Cardiac muscle cell (in vitro differentiated cells and primary cell): ENCODE measurements at regions not wholly inside any gene's neighbourhood (a gene's known extent, or its start where the extent isn't known, plus 50 kb on each side); places are given as distances from the start of the nearest gene placed in this dataset.

Experiments
- DNase-seq, 2 donors: peaks; one replicate each; pipeline versions ENCODE4 v3.0.0 to v3.0.0-alpha.2; 2010 to 2017; ENCODE audit warnings: low read depth in 1 of 2, low spot score in 1 of 2
- H3K27ac ChIP-seq: fragments of 200-600 bp; sonication (generic); 2 replicates; pipeline ENCODE4 v1.5.1; 2016
- H3K27me3 ChIP-seq: fragments of 200-600 bp; sonication (generic); 2 replicates; pipeline ENCODE4 v1.6.0; 2016; ENCODE audit warnings: control low read depth
- H3K36me3 ChIP-seq: fragments of 200-600 bp; sonication (generic); 2 replicates; pipeline ENCODE4 v1.5.1; 2016; ENCODE audit warnings: control low read depth
- H3K4me1 ChIP-seq: fragments of 200-600 bp; sonication (generic); 2 replicates; pipeline ENCODE4 v1.8.1; 2017; ENCODE audit warnings: low read depth, mild to moderate bottlenecking, mixed run types
- H3K4me3 ChIP-seq: fragments of 200-600 bp; sonication (generic); 2 replicates; pipeline ENCODE4 v1.5.1; 2016; ENCODE audit warnings: mild to moderate bottlenecking
- H3K9me3 ChIP-seq: fragments of 200-600 bp; sonication (generic); 2 replicates; pipeline ENCODE4 v1.5.1; 2017; ENCODE audit warnings: low read depth, mild to moderate bottlenecking, control low read depth
- TF ChIP-seq, protein P1 (sequence below): IDR thresholded peaks from 2 replicates; pipeline ENCODE4 v1.5.1; 2012; ENCODE audit warnings: low read depth, mild to moderate bottlenecking, low read length

DNA sequence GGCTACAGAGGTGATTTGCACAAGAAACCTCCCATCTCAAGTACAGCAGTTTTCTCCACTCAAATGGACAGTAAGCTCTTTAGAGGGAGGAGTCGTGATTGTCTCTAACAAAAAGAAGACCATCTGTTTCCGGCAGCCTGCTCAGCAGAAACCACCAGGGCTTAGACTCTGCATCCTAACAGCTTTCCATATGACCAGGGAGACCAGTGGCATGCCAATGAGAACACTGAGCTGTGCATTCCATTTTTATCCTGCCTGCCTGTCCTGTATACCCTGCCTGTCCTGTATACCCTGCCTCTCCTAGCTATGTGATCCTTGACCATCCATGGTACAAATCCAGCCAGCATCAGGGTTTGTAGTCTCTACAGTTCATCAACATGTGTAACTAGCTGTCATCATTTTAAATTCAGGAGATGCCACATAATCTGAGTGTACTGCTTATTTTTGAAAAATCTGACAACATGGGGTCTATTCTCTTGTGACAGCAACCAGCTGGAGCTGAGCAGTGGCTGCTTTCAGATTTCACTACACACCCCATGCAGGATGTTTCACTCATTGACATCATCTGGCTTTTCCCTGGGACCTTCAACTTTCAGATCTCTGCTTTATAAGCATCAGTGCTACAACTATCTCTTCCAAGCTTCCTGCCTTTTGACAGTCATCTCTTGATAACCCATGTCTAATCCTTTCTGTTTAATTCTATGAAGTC is 50.5 kb upstream of the POU2AF2 start:
- no peaks in the 10 kb centered on the region for H3K9me3 ChIP-seq
- no peaks in the 10 kb centered on the region for H3K27me3 ChIP-seq
- TF ChIP-seq, protein P1, sequence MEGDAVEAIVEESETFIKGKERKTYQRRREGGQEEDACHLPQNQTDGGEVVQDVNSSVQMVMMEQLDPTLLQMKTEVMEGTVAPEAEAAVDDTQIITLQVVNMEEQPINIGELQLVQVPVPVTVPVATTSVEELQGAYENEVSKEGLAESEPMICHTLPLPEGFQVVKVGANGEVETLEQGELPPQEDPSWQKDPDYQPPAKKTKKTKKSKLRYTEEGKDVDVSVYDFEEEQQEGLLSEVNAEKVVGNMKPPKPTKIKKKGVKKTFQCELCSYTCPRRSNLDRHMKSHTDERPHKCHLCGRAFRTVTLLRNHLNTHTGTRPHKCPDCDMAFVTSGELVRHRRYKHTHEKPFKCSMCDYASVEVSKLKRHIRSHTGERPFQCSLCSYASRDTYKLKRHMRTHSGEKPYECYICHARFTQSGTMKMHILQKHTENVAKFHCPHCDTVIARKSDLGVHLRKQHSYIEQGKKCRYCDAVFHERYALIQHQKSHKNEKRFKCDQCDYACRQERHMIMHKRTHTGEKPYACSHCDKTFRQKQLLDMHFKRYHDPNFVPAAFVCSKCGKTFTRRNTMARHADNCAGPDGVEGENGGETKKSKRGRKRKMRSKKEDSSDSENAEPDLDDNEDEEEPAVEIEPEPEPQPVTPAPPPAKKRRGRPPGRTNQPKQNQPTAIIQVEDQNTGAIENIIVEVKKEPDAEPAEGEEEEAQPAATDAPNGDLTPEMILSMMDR = no peak
- DNase-seq = no peak
- no peaks in the 10 kb centered on the region for H3K36me3 ChIP-seq
- H3K4me3 ChIP-seq = no peak overlapping the region
- H3K27ac ChIP-seq = no peak overlapping the region
- H3K4me1 ChIP-seq = no peaks in the 10 kb centered on the region

DNA sequence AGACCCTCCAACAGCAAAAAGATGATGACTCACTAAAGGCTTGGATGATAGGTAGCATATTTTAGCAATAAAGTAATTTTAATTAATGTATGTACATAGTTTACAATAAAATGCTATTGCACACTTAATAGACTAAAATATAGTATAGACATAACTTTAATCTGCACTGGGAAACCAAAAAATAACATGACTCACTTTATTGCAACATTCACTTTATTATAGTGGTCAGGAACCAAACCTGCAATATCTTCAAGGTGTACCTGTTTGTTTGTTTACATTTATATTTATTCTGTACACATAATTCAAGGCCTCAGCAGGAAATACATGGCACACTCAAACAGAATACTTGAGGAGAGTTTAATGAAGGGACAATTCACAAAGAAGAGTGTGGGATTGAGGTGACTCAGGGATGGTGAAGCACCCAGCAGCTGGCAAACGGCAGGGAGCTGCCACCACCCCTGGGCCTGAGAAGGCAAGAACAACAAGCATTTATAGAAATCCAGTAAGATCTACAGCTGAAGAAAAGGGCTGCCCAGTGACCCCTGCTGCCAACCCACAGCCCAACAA is 51.5 kb upstream of the POU2AF2 start:
- Histone ChIP-seq H3K27me3 (no peaks in the 10 kb centered on the region), H3K4me1 (no peaks in the 10 kb centered on the region), H3K4me3 (no peak overlapping the region), H3K9me3 (no peaks in the 10 kb centered on the region), H3K36me3 (no peaks in the 10 kb centered on the region), H3K27ac (no peak overlapping the region)
- no peak for DNase-seq
- TF ChIP-seq, protein P1 = no peak

DNA sequence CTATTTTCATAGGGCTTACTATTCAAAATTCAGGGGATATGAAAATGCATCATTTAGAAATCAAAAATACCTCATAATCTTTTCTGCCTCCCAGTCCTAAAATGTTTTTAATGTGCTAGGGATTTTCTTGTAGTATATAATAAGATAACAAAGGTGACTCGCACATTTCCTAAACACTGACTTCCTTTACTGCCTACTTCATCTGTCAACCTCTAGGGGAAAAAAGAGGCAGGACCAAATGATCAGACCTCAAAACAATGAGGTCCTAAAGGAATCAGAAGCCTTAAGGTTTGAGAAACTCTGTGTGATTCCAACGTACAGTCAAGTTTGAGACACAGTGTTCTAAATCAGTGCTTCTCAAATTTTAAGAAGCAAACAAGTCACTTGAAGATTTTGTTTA is 56.1 kb upstream of the POU2AF2 start:
- no peaks in the 10 kb centered on the region for H3K4me1 ChIP-seq
- DNase-seq = no peak
- H3K9me3 ChIP-seq = no peaks in the 10 kb centered on the region
- no peak overlapping the region for H3K4me3 ChIP-seq
- TF ChIP-seq, protein P1 = no peak
- no peaks in the 10 kb centered on the region for H3K27me3 ChIP-seq
- H3K27ac ChIP-seq = no peak overlapping the region
- H3K36me3 ChIP-seq = no peaks in the 10 kb centered on the region

DNA sequence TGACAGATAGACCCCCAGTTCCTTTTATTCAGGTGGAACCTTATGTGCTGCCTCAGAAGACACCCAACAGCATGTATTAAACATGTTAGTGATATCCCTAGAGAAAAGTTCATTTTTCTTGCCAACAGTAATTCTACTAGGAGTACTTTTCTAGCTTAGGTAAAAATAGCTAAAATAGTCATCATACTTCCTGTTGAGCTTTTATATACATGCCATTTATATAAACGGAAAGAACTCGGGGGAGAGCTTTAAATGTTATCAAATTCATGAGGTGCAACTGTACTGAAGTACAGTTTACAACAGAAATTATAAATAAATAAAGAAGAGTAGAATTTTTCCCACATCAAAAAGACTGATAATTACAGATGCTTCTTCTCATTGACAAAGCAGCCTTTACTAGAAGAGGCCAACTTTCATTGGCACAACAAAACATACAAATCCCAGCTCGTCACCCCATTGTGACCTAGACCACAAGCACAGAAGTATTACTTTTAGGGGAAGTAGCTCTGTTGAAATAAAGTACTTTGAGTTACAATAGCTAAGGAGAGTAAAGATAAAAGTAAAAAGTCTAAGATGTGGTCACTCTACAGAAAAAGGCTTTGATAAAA is 59.1 kb upstream of the POU2AF2 start:
- no peak for DNase-seq
- no peaks in the 10 kb centered on the region for H3K27me3 ChIP-seq
- TF ChIP-seq, protein P1 = no peak
- H3K9me3 ChIP-seq = no peaks in the 10 kb centered on the region
- H3K4me3 ChIP-seq = no peak overlapping the region
- H3K36me3 ChIP-seq = no peaks in the 10 kb centered on the region
- no peaks in the 10 kb centered on the region for H3K4me1 ChIP-seq
- no peak overlapping the region for H3K27ac ChIP-seq

DNA sequence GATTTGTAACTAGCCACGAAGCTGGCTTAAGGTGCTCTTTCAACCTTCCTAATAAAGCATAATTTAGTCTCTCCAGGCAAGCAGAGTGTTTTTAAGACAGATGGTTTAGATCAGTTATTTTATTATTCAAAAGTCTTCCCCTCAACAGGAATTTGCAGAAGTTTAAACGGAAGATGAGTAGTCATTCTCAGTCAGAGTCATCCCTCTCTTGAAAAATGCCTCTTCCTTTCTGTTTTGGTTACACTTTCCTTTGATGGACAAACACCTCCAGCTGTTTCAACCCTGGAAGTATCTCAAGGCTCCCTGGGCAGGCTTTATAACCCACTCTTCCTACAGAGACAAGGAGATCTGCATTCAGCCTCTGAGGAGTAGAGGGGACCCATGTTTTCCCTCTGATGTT is 60.3 kb upstream of the POU2AF2 start:
- TF ChIP-seq, protein P1 = no peak
- Histone ChIP-seq H3K9me3 (no peaks in the 10 kb centered on the region), H3K36me3 (no peaks in the 10 kb centered on the region), H3K27me3 (no peaks in the 10 kb centered on the region), H3K4me3 (no peak overlapping the region), H3K27ac (no peak overlapping the region), H3K4me1 (no peaks in the 10 kb centered on the region)
- no peak for DNase-seq
